GM13976 (cell line): ENCODE measurements at regions not wholly inside any gene's neighbourhood (a gene's known extent, or its start where the extent isn't known, plus 50 kb on each side); places are given as distances from the start of the nearest gene placed in this dataset.

Experiments used
- DNase-seq: peaks from one replicate; pipeline ENCODE4 v3.0.0; 2012; ENCODE audit warnings: low spot score
- in situ Hi-C: fragments of 300-500 bp; cut with MboI; formaldehyde crosslinking; loops from one replicate; pipeline ENCODE4 v1.12.0; 2022; ENCODE audit warnings: low sequenced_read_pairs, mixed read lengths, inconsistent platforms; ENCODE audit not compliant: unreplicated experiment
- TF ChIP-seq, protein P1 (sequence below): IDR thresholded peaks from 2 replicates; pipeline ENCODE4 v1.5.1; 2012; ENCODE audit warnings: borderline replicate concordance, mild to moderate bottlenecking; ENCODE audit not compliant: insufficient read depth; ENCODE audit errors: extremely low read depth, missing control alignments, control extremely low read depth

DNA sequence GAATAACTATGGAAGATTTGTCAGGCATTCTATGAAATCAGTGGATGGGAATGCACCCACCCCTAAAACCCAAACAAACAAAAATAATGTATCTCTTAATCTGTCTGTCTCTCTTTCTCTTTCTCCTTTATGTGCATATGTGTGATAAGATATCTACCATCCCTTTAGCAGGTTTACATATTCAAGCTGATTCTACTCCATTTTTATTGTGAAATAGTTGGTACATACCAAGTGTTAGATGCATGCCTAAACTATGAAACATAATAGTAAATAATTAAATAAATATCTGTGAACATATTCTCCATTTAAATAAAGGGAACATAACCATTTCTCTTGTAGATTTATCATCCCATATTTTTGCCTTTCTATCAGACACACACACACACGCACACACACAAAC is 121.8 kb upstream of the PCDH9 start:
- TF ChIP-seq, protein P1, sequence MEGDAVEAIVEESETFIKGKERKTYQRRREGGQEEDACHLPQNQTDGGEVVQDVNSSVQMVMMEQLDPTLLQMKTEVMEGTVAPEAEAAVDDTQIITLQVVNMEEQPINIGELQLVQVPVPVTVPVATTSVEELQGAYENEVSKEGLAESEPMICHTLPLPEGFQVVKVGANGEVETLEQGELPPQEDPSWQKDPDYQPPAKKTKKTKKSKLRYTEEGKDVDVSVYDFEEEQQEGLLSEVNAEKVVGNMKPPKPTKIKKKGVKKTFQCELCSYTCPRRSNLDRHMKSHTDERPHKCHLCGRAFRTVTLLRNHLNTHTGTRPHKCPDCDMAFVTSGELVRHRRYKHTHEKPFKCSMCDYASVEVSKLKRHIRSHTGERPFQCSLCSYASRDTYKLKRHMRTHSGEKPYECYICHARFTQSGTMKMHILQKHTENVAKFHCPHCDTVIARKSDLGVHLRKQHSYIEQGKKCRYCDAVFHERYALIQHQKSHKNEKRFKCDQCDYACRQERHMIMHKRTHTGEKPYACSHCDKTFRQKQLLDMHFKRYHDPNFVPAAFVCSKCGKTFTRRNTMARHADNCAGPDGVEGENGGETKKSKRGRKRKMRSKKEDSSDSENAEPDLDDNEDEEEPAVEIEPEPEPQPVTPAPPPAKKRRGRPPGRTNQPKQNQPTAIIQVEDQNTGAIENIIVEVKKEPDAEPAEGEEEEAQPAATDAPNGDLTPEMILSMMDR: no peak
- in situ Hi-C loops: no loop called here
- no peak for DNase-seq

- DNase-seq: no peak
- TF ChIP-seq, protein P1: no peak
Measured at GRCh38 chr13:67351114-67351513, 121.0 kb upstream of the PCDH9 start.

GRCh38 chr13:67343777-67344176 is 113.6 kb upstream of the PCDH9 start:
- in situ Hi-C loops: no loop called here
- no peak for DNase-seq
- TF ChIP-seq, protein P1: no peak

More at GRCh38 chr13:67351114-67351513, 121.0 kb upstream of the PCDH9 start:
- in situ Hi-C loops: no loop called here

DNA sequence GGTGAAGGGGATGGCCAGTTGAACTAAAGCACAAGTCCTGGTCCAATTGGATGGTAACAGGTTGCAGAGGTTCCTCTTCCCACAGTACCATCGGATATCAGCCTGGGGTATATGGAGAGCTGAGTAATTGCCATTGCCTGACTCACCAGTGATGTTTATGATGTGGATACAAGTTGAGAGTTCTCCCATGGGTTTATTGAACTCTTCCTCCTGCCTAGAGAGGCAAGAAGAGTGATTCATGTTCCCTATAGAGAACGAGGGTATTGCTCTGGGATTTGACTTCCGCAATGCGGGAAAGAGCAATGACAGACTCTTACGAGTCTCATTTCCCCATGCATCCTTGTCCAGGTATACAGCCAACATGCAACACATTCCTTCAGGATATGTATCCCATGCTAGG is 111.3 kb upstream of the PCDH9 start:
- TF ChIP-seq, protein P1: no peak
- in situ Hi-C loops: no loop called here
- DNase-seq: no peak

- in situ Hi-C loops: no loop called here
- TF ChIP-seq, protein P1: no peak
- no peak for DNase-seq
Measured at GRCh38 chr13:67330149-67330548, 100.0 kb upstream of the PCDH9 start.

GRCh38 chr13:67328895-67329294 is 98.8 kb upstream of the PCDH9 start:
- DNase-seq: no peak
- TF ChIP-seq, protein P1: no peak
- in situ Hi-C loops: no loop called here

DNA sequence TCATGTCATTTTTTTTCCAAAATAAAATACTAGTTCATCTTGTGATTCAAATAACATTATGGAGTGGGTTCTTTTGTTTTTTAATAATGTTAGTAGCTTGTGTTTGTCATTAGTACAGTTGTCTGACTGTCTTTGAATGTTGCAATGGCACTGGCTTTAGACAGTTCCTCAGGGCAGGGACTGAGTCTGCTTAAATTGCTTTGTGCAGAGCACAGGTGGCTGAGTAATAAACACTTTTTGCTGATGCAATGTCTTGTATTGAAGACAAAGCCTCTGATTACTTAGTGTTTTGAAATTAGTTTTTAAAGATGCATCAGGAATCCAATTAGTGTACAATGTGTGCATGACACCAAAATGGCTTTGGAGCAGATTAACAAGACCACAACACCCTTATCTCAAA is 88.7 kb upstream of the PCDH9 start:
- no peak for DNase-seq
- in situ Hi-C loops: no loop called here
- TF ChIP-seq, protein P1: no peak
